Body of pancreas (tissue), 4 donors: ENCODE measurements at regions not wholly inside any gene's neighbourhood (a gene's known extent, or its start where the extent isn't known, plus 50 kb on each side); places are given as distances from the start of the nearest gene placed in this dataset.

Source experiments
- ATAC-seq: fragments of 150-250 bp; one replicate; pipeline ENCODE4 v1.9.1; 2016
- DNase-seq, 4 donors: peaks; one replicate each; pipeline ENCODE4 v3.0.0-alpha.2; 2019
- H3K27ac ChIP-seq, 4 donors: fragments of 200-600 bp; sonication (generic); 1 replicate in 3 of 4; 2 replicates in 1 of 4; pipeline versions ENCODE4 v1.5.1 to v1.6.1; 2016 to 2019; ENCODE audit warnings: mild to moderate bottlenecking in 1 of 4, mixed read lengths in 1 of 4, moderate library complexity in 1 of 4
- H3K27me3 ChIP-seq, 2 donors: fragments of 200-600 bp; sonication (generic); one replicate each; pipeline ENCODE4 v1.6.0; 2016; ENCODE audit warnings: mild to moderate bottlenecking in 1 of 2
- H3K36me3 ChIP-seq, 2 donors: fragments of 200-600 bp; sonication (generic); replicated peaks in 1 of 2; 2 replicates each; pipeline ENCODE4 v1.5.1; 2016; ENCODE audit warnings: low read depth in 2 of 2; ENCODE audit not compliant: insufficient read depth in 1 of 2
- H3K4me1 ChIP-seq: fragments of 200-600 bp; sonication (generic); one replicate; pipeline ENCODE4 v1.6.0; 2016
- H3K4me3 ChIP-seq, 2 donors: fragments of 200-600 bp; sonication (generic); 1 replicate in 1 of 2; 2 replicates in 1 of 2; pipeline ENCODE4 v1.5.1; 2016 to 2019
- H3K9me3 ChIP-seq, 3 donors: fragments of 200-600 bp; sonication (generic); 1 replicate in 2 of 3; 2 replicates in 1 of 3; pipeline ENCODE4 v1.5.1; 2016
- CTCF ChIP-seq, 7 experiments: fragments of 450-650 bp in 4 of 7; fragments of 200-600 bp in 3 of 7; sonication (generic) in 3 of 7; IDR thresholded peaks; one replicate each; pipeline ENCODE4 v1.5.1; 2016 to 2019; ENCODE audit warnings: antibody characterized with exemption in 7 of 7
- POLR2A ChIP-seq, 3 donors: fragments of 450-650 bp; IDR thresholded peaks; one replicate each; pipeline ENCODE4 v1.6.1; 2016; ENCODE audit warnings: antibody characterized with exemption in 3 of 3, mild to moderate bottlenecking in 2 of 3
- WGBS, 2 donors: methylation state at CpG; one replicate each; pipeline ENCODE4 v1.1.5; 2017; 5-methylcytosine and 5-hydroxymethylcytosine counted together
- intact Hi-C: fragments of 100-400 bp; cut with DNase I; formaldehyde crosslinking; loops from one replicate; pipeline ENCODE4 v1.15.1; 2023

- H3K27me3 ChIP-seq = no peaks in the 10 kb centered on the region
- TF ChIP-seq CTCF (IDR thresholded peaks at IDR 0.05) (no peak), POLR2A (IDR thresholded peaks at IDR 0.05) (no peak)
- intact Hi-C loops = no loop called here
- H3K4me3 ChIP-seq = no peak overlapping the region
- H3K4me1 ChIP-seq = peaks cover 3% of the 10 kb centered on the region
- 60 to 86% methylated on average over 7 of the region's 7 CpGs for WGBS, 2 donors
- H3K27ac ChIP-seq = no peak overlapping the region
- H3K36me3 ChIP-seq = no peaks in the 10 kb centered on the region
- no peak for ATAC-seq
- H3K9me3 ChIP-seq = peaks cover 0 to 8% (median 0%) of the 10 kb centered on the region in 3 donors
- DNase-seq = no peak
Measured at GRCh38 chr15:29544513-29545128, 275.0 kb upstream of the NSMCE3 start.

GRCh38 chr15:29542994-29543393, 273.4 kb upstream of the NSMCE3 start:
- 67 to 82% methylated on average over 1 of the region's 1 CpG for WGBS, 2 donors
- no peak overlapping the region for H3K27ac ChIP-seq
- H3K4me3 ChIP-seq = no peak overlapping the region
- H3K9me3 ChIP-seq = peaks cover 0 to 8% (median 0%) of the 10 kb centered on the region in 3 donors
- no peaks in the 10 kb centered on the region for H3K27me3 ChIP-seq
- no peaks in the 10 kb centered on the region for H3K4me1 ChIP-seq
- ATAC-seq (no peak), DNase-seq (no peak)
- no peaks in the 10 kb centered on the region for H3K36me3 ChIP-seq
- TF ChIP-seq CTCF (IDR thresholded peaks at IDR 0.05) (no peak), POLR2A (IDR thresholded peaks at IDR 0.05) (no peak)
- intact Hi-C loops = no loop called here

- Histone ChIP-seq H3K4me3 (no peak overlapping the region), H3K4me1 (no peaks in the 10 kb centered on the region), H3K27ac (no peak overlapping the region), H3K27me3 (no peaks in the 10 kb centered on the region), H3K36me3 (no peaks in the 10 kb centered on the region), H3K9me3 (peaks cover 0 to 5% (median 0%) of the 10 kb centered on the region in 3 donors)
- WGBS, 2 donors = 85 to 91% methylated on average over 7 of the region's 7 CpGs
- TF ChIP-seq CTCF (IDR thresholded peaks at IDR 0.05) = no peak
- no peak for TF ChIP-seq POLR2A (IDR thresholded peaks at IDR 0.05)
- DNase-seq = no peak
- no peak for ATAC-seq
- intact Hi-C loops = no loop called here
Measured at GRCh38 chr15:29541309-29541708, 271.7 kb upstream of the NSMCE3 start.

GRCh38 chr15:29540479-29540878, 270.9 kb upstream of the NSMCE3 start:
- intact Hi-C loops = no loop called here

More at GRCh38 chr15:29540479-29540878, 270.9 kb upstream of the NSMCE3 start:
- 83 to 92% methylated on average over 5 of the region's 5 CpGs for WGBS, 2 donors
- no peak overlapping the region for H3K4me3 ChIP-seq
- no peaks in the 10 kb centered on the region for H3K9me3 ChIP-seq
- no peaks in the 10 kb centered on the region for H3K27me3 ChIP-seq
- TF ChIP-seq CTCF (IDR thresholded peaks at IDR 0.05) (no peak), POLR2A (IDR thresholded peaks at IDR 0.05) (no peak)
- DNase-seq (no peak), ATAC-seq (no peak)
- H3K4me1 ChIP-seq = peaks cover 4% of the 10 kb centered on the region
- H3K36me3 ChIP-seq = no peaks in the 10 kb centered on the region
- H3K27ac ChIP-seq = no peak overlapping the region
